OCI-M1 (cell line): ENCODE measurements at regions not wholly inside any gene's neighbourhood (a gene's known extent, or its start where the extent isn't known, plus 50 kb on each side); places are given as distances from the start of the nearest gene placed in this dataset.
"Not testable (repeated sequence)": the region's sequence is repeated elsewhere in the genome, so short reads cannot be mapped to it uniquely, and the experiment has no call there.

Source experiments
- DNase-seq: peaks from one replicate; lab custom pipeline; 2025; lab: John Stamatoyannopoulos, UW

GRCh38 chr6:137623293-137623692 is 129.1 kb upstream of the OLIG3 start:
- peak; percentile 44 for DNase-seq

- no peak for DNase-seq
Measured at GRCh38 chr6:137625100-137625661, 131.0 kb upstream of the OLIG3 start.

GRCh38 chr6:137625808-137626207 is 131.6 kb upstream of the OLIG3 start:
- DNase-seq = no peak

GRCh38 chr6:137630666-137631065 is 136.5 kb upstream of the OLIG3 start:
- no peak for DNase-seq

- no peak for DNase-seq
Measured at GRCh38 chr6:137631323-137631722, 137.1 kb upstream of the OLIG3 start.

GRCh38 chr6:137634177-137634576 is 140.0 kb upstream of the OLIG3 start:
- DNase-seq = not testable (repeated sequence)

GRCh38 chr6:137637121-137637520 is 142.9 kb upstream of the OLIG3 start:
- DNase-seq = peak; percentile 55

GRCh38 chr6:137638926-137639706 is 144.9 kb upstream of the OLIG3 start:
- no peak for DNase-seq

- no peak for DNase-seq
Measured at GRCh38 chr6:137640086-137640485, 145.9 kb upstream of the OLIG3 start.

- DNase-seq = peak; percentile 82
Measured at GRCh38 chr6:137641474-137642077, 147.4 kb upstream of the OLIG3 start.

- DNase-seq = not testable (repeated sequence)
Measured at GRCh38 chr6:137643210-137643609, 149.0 kb upstream of the OLIG3 start.

- DNase-seq = not testable (repeated sequence)
Measured at GRCh38 chr6:137643644-137644043, 149.4 kb upstream of the OLIG3 start.

GRCh38 chr6:137645850-137646249 is 151.7 kb upstream of the OLIG3 start:
- DNase-seq = no peak

- DNase-seq = no peak
Measured at GRCh38 chr6:137646484-137646883, 152.3 kb upstream of the OLIG3 start.

GRCh38 chr6:137647762-137648447 is 153.7 kb upstream of the OLIG3 start:
- no peak for DNase-seq

GRCh38 chr6:137650720-137651119 is 156.5 kb upstream of the OLIG3 start:
- no peak for DNase-seq

- no peak for DNase-seq
Measured at GRCh38 chr6:137651178-137651577, 157.0 kb upstream of the OLIG3 start.

GRCh38 chr6:137651591-137652335 is 157.6 kb upstream of the OLIG3 start:
- no peak for DNase-seq

GRCh38 chr6:137652961-137653705 is 158.9 kb upstream of the OLIG3 start:
- DNase-seq = no peak

- DNase-seq = no peak
Measured at GRCh38 chr6:137653706-137654059, 159.5 kb upstream of the OLIG3 start.

GRCh38 chr6:137654365-137654981 is 160.3 kb upstream of the OLIG3 start:
- no peak for DNase-seq
